Stimulated activated naive B cell treated with anti-CD40 and anti-IgM and Interleukin-4, amounts not matched to agents 10 μg/mL and 1 μg/mL and 100 μg/mL, for 72 hours (primary cell): ENCODE measurements at regions not wholly inside any gene's neighbourhood (a gene's known extent, or its start where the extent isn't known, plus 50 kb on each side); places are given as distances from the start of the nearest gene placed in this dataset.
"Not testable (repeated sequence)": the region's sequence is repeated elsewhere in the genome, so short reads cannot be mapped to it uniquely, and the experiment has no call there.

Experiments
- ATAC-seq, 2 donors: fragments of 150-1000 bp; cut with Tn5 transposase; replicated peaks; 2 replicates each; pipeline ENCODE4 v1.10.0; 2021; ENCODE audit warnings: moderate library complexity in 1 of 2
- DNase-seq: peaks from one replicate; pipeline ENCODE4 v3.0.0; 2021
- H3K27ac Mint-ChIP-seq: one replicate; pipeline ENCODE4 v1.8.0; 2022; ENCODE audit warnings: mild to moderate bottlenecking, mixed read lengths
- H3K27me3 Mint-ChIP-seq, 2 donors: one replicate each; pipeline ENCODE4 v1.8.0; 2022; ENCODE audit warnings: mixed read lengths in 2 of 2
- H3K36me3 Mint-ChIP-seq, 2 donors: one replicate each; pipeline ENCODE4 v1.8.0; 2022; ENCODE audit warnings: mixed read lengths in 2 of 2, mild to moderate bottlenecking in 1 of 2
- H3K4me1 Mint-ChIP-seq, 2 donors: one replicate each; pipeline ENCODE4 v1.8.0; 2022; ENCODE audit warnings: mixed read lengths in 2 of 2, mild to moderate bottlenecking in 1 of 2
- H3K4me3 Mint-ChIP-seq, 2 donors: one replicate each; pipeline ENCODE4 v1.8.0; 2022; ENCODE audit warnings: mild to moderate bottlenecking in 2 of 2, mixed read lengths in 2 of 2, moderate library complexity in 1 of 2
- H3K9me3 Mint-ChIP-seq, 2 donors: one replicate each; pipeline ENCODE4 v1.8.0; 2022; ENCODE audit warnings: mixed read lengths in 2 of 2, mild to moderate bottlenecking in 1 of 2

- no peak overlapping the region for H3K4me3 Mint-ChIP-seq
- no peaks in the 10 kb centered on the region for H3K9me3 Mint-ChIP-seq
- H3K27me3 Mint-ChIP-seq: peaks cover 0 to 5% of the 10 kb centered on the region in 2 donors
- H3K4me1 Mint-ChIP-seq: no peaks in the 10 kb centered on the region
- ATAC-seq (no peak), DNase-seq (no peak)
- H3K27ac Mint-ChIP-seq: no peak overlapping the region
- no peaks in the 10 kb centered on the region for H3K36me3 Mint-ChIP-seq
Measured at GRCh38 chr4:17272154-17272553, 239.7 kb downstream of the QDPR start.

- H3K9me3 Mint-ChIP-seq: peaks cover 0 to 3% of the 10 kb centered on the region in 2 donors
- H3K27me3 Mint-ChIP-seq: peaks cover 0 to 5% of the 10 kb centered on the region in 2 donors
- no peaks in the 10 kb centered on the region for H3K4me1 Mint-ChIP-seq
- H3K36me3 Mint-ChIP-seq: no peaks in the 10 kb centered on the region
- H3K4me3 Mint-ChIP-seq: no peak overlapping the region
- DNase-seq (no peak), ATAC-seq (no peak)
- no peak overlapping the region for H3K27ac Mint-ChIP-seq
Measured at GRCh38 chr4:17265653-17266052, 246.2 kb downstream of the QDPR start.

GRCh38 chr4:17265139-17265538 lies 246.8 kb downstream of the QDPR start:
- Mint-ChIP-seq H3K4me3 (no peak overlapping the region), H3K4me1 (no peaks in the 10 kb centered on the region), H3K36me3 (no peaks in the 10 kb centered on the region), H3K27ac (no peak overlapping the region), H3K27me3 (peaks cover 0 to 5% of the 10 kb centered on the region in 2 donors), H3K9me3 (peaks cover 0 to 3% of the 10 kb centered on the region in 2 donors)
- ATAC-seq (no peak), DNase-seq (no peak)

GRCh38 chr4:17260166-17260907 lies 251.6 kb downstream of the QDPR start:
- Mint-ChIP-seq H3K27ac (no peak overlapping the region), H3K4me1 (no peaks in the 10 kb centered on the region), H3K36me3 (no peaks in the 10 kb centered on the region), H3K4me3 (no peak overlapping the region), H3K27me3 (no peaks in the 10 kb centered on the region), H3K9me3 (peaks cover 3 to 4% of the 10 kb centered on the region in 2 donors)
- ATAC-seq: no peak
- DNase-seq: no peak

GRCh38 chr4:17258106-17258505 lies 253.8 kb downstream of the QDPR start:
- no peak overlapping the region for H3K27ac Mint-ChIP-seq
- DNase-seq: no peak
- peaks cover 3 to 6% of the 10 kb centered on the region in 2 donors for H3K9me3 Mint-ChIP-seq
- no peak overlapping the region for H3K4me3 Mint-ChIP-seq
- H3K27me3 Mint-ChIP-seq: no peaks in the 10 kb centered on the region
- no peaks in the 10 kb centered on the region for H3K4me1 Mint-ChIP-seq
- H3K36me3 Mint-ChIP-seq: no peaks in the 10 kb centered on the region
- ATAC-seq: no peak

GRCh38 chr4:17252131-17252530 lies 259.8 kb downstream of the QDPR start:
- H3K36me3 Mint-ChIP-seq: no peaks in the 10 kb centered on the region
- no peak for DNase-seq
- peaks cover 3 to 4% of the 10 kb centered on the region in 2 donors for H3K9me3 Mint-ChIP-seq
- no peak overlapping the region for H3K27ac Mint-ChIP-seq
- H3K4me1 Mint-ChIP-seq: no peaks in the 10 kb centered on the region
- H3K27me3 Mint-ChIP-seq: no peaks in the 10 kb centered on the region
- ATAC-seq: no peak
- no peak overlapping the region for H3K4me3 Mint-ChIP-seq

GRCh38 chr4:17251101-17251500 lies 260.8 kb downstream of the QDPR start:
- ATAC-seq (no peak), DNase-seq (no peak)
- no peak overlapping the region for H3K4me3 Mint-ChIP-seq
- H3K27me3 Mint-ChIP-seq: no peaks in the 10 kb centered on the region
- H3K36me3 Mint-ChIP-seq: no peaks in the 10 kb centered on the region
- no peak overlapping the region for H3K27ac Mint-ChIP-seq
- no peaks in the 10 kb centered on the region for H3K4me1 Mint-ChIP-seq
- peaks cover 3 to 4% of the 10 kb centered on the region in 2 donors for H3K9me3 Mint-ChIP-seq

GRCh38 chr4:17250591-17250990 lies 261.3 kb downstream of the QDPR start:
- ATAC-seq (no peak), DNase-seq (no peak)
- no peaks in the 10 kb centered on the region for H3K36me3 Mint-ChIP-seq
- H3K27ac Mint-ChIP-seq: no peak overlapping the region
- no peak overlapping the region for H3K4me3 Mint-ChIP-seq
- H3K27me3 Mint-ChIP-seq: no peaks in the 10 kb centered on the region
- peaks cover 1 to 4% of the 10 kb centered on the region in 2 donors for H3K9me3 Mint-ChIP-seq
- H3K4me1 Mint-ChIP-seq: no peaks in the 10 kb centered on the region

- ATAC-seq (no peak), DNase-seq (no peak)
- no peaks in the 10 kb centered on the region for H3K4me1 Mint-ChIP-seq
- no peak overlapping the region for H3K27ac Mint-ChIP-seq
- H3K27me3 Mint-ChIP-seq: no peaks in the 10 kb centered on the region
- peaks cover 0 to 4% of the 10 kb centered on the region in 2 donors for H3K9me3 Mint-ChIP-seq
- H3K36me3 Mint-ChIP-seq: no peaks in the 10 kb centered on the region
- no peak overlapping the region for H3K4me3 Mint-ChIP-seq
Measured at GRCh38 chr4:17246656-17247055, 265.2 kb downstream of the QDPR start.

GRCh38 chr4:17241835-17242234 lies 270.1 kb downstream of the QDPR start:
- no peak overlapping the region for H3K27ac Mint-ChIP-seq
- no peaks in the 10 kb centered on the region for H3K4me1 Mint-ChIP-seq
- no peaks in the 10 kb centered on the region for H3K36me3 Mint-ChIP-seq
- ATAC-seq (no peak), DNase-seq (no peak)
- H3K4me3 Mint-ChIP-seq: no peak overlapping the region
- peaks cover 0 to 8% of the 10 kb centered on the region in 2 donors for H3K9me3 Mint-ChIP-seq
- no peaks in the 10 kb centered on the region for H3K27me3 Mint-ChIP-seq

GRCh38 chr4:17238633-17239032 lies 273.3 kb downstream of the QDPR start:
- H3K4me1 Mint-ChIP-seq: no peaks in the 10 kb centered on the region

GRCh38 chr4:17236686-17237085 lies 275.2 kb downstream of the QDPR start:
- Mint-ChIP-seq H3K27me3 (peaks cover 0 to 7% of the 10 kb centered on the region in 2 donors), H3K4me3 (no peak overlapping the region), H3K4me1 (no peaks in the 10 kb centered on the region), H3K36me3 (no peaks in the 10 kb centered on the region), H3K27ac (no peak overlapping the region), H3K9me3 (peaks cover 0 to 8% of the 10 kb centered on the region in 2 donors)
- no peak for DNase-seq
- no peak for ATAC-seq

More at GRCh38 chr4:17238633-17239032, 273.3 kb downstream of the QDPR start:
- Mint-ChIP-seq H3K27me3 (no peaks in the 10 kb centered on the region), H3K9me3 (peaks cover 0 to 8% of the 10 kb centered on the region in 2 donors), H3K36me3 (no peaks in the 10 kb centered on the region), H3K4me3 (no peak overlapping the region), H3K27ac (no peak overlapping the region)
- ATAC-seq (no peak), DNase-seq (no peak)

GRCh38 chr4:17234678-17235077 lies 277.2 kb downstream of the QDPR start:
- Mint-ChIP-seq H3K9me3 (peaks cover 0 to 8% of the 10 kb centered on the region in 2 donors), H3K27me3 (peaks cover 0 to 7% of the 10 kb centered on the region in 2 donors), H3K27ac (no peak overlapping the region), H3K4me3 (no peak overlapping the region), H3K36me3 (no peaks in the 10 kb centered on the region), H3K4me1 (no peaks in the 10 kb centered on the region)
- ATAC-seq (no peak), DNase-seq (no peak)

- DNase-seq (no peak), ATAC-seq (no peak)
- H3K4me3 Mint-ChIP-seq: no peak overlapping the region
- peaks cover 0 to 7% of the 10 kb centered on the region in 2 donors for H3K27me3 Mint-ChIP-seq
- no peaks in the 10 kb centered on the region for H3K4me1 Mint-ChIP-seq
- H3K36me3 Mint-ChIP-seq: no peaks in the 10 kb centered on the region
- peaks cover 2 to 5% of the 10 kb centered on the region in 2 donors for H3K9me3 Mint-ChIP-seq
- H3K27ac Mint-ChIP-seq: no peak overlapping the region
Measured at GRCh38 chr4:17232566-17233253, 279.2 kb downstream of the QDPR start.

GRCh38 chr4:17231880-17232475 lies 279.9 kb downstream of the QDPR start:
- not testable (repeated sequence) for DNase-seq, H3K27me3 Mint-ChIP-seq, H3K9me3 Mint-ChIP-seq, H3K4me1 Mint-ChIP-seq, ATAC-seq, H3K4me3 Mint-ChIP-seq, H3K27ac Mint-ChIP-seq, H3K36me3 Mint-ChIP-seq
